HG03342 (cell line): ENCODE measurements at regions not wholly inside any gene's neighbourhood (a gene's known extent, or its start where the extent isn't known, plus 50 kb on each side); places are given as distances from the start of the nearest gene placed in this dataset.
"Not testable (repeated sequence)": the region's sequence is repeated elsewhere in the genome, so short reads cannot be mapped to it uniquely, and the experiment has no call there.

ENCODE experiments used
- ATAC-seq: cut with Tn5 transposase; IDR thresholded peaks from one replicate; pipeline ENCODE4 v1.9.1; 2021; ENCODE audit warnings: mild to moderate bottlenecking, moderate library complexity; ENCODE audit not compliant: unreplicated experiment

GRCh38 chr2:167844714-167845530 is 402.5 kb downstream of the STK39 start:
- no peak for ATAC-seq

GRCh38 chr2:167843657-167844056 is 403.7 kb downstream of the STK39 start:
- ATAC-seq: no peak

GRCh38 chr2:167843217-167843616 is 404.2 kb downstream of the STK39 start:
- ATAC-seq: no peak

- no peak for ATAC-seq
Observed at GRCh38 chr2:167842047-167842446, 405.3 kb downstream of the STK39 start.

GRCh38 chr2:167835290-167835689 is 412.1 kb downstream of the STK39 start:
- ATAC-seq: not testable (repeated sequence)

GRCh38 chr2:167834707-167835106 is 412.7 kb downstream of the STK39 start:
- ATAC-seq: no peak

GRCh38 chr2:167833294-167833693 is 414.1 kb downstream of the STK39 start:
- no peak for ATAC-seq

GRCh38 chr2:167832868-167833287 is 414.5 kb downstream of the STK39 start:
- ATAC-seq: no peak

GRCh38 chr2:167827352-167828097 is 419.9 kb downstream of the STK39 start:
- no peak for ATAC-seq

GRCh38 chr2:167826906-167827305 is 420.5 kb downstream of the STK39 start:
- no peak for ATAC-seq

- no peak for ATAC-seq
Observed at GRCh38 chr2:167825664-167826063, 421.7 kb downstream of the STK39 start.

GRCh38 chr2:167822690-167823465 is 424.5 kb downstream of the STK39 start:
- no peak for ATAC-seq

GRCh38 chr2:167820488-167820887 is 426.9 kb downstream of the STK39 start:
- no peak for ATAC-seq

GRCh38 chr2:167818521-167818920 is 428.9 kb downstream of the STK39 start:
- no peak for ATAC-seq

- no peak for ATAC-seq
Observed at GRCh38 chr2:167817908-167818307, 429.5 kb downstream of the STK39 start.

- ATAC-seq: no peak
Observed at GRCh38 chr2:167817422-167817821, 430.0 kb downstream of the STK39 start.

- no peak for ATAC-seq
Observed at GRCh38 chr2:167816874-167817290, 430.5 kb downstream of the STK39 start.

GRCh38 chr2:167814881-167815718 is 432.3 kb downstream of the STK39 start:
- no peak for ATAC-seq

- ATAC-seq: not testable (repeated sequence)
Observed at GRCh38 chr2:167814482-167814880, 432.9 kb downstream of the STK39 start.

- not testable (repeated sequence) for ATAC-seq
Observed at GRCh38 chr2:167809799-167810198, 437.6 kb downstream of the STK39 start.
